SKM-1 treated with dmso at 0.1 percent for 144 hours (cell line): ENCODE measurements at regions not wholly inside any gene's neighbourhood (a gene's known extent, or its start where the extent isn't known, plus 50 kb on each side); places are given as distances from the start of the nearest gene placed in this dataset.

ENCODE experiments used
- DNase-seq: peaks from one replicate; lab custom pipeline; 2025; ENCODE audit not compliant: unreplicated experiment; lab: John Stamatoyannopoulos, UW

DNA sequence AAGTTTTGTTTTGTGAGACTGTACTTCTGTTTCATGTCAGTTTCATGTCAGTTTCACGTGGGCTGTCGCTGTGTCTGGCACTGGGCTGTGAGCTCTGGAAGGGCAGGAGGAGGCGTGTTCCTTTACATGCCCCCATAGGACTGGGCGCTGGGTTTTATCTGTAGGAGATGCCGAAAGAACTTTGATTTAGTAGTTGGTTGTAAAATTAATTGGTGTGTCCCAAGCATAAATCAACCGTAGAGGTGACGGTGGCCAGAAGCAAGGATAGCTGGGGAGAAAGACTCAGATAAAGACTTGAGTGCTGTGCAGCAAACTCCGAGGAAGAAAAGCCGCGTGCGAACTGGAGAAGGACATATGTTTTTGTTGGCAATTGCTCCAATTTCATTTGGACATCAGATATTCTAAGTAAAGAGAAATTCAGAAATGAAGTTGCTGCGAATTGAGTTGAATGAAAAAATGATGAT lies 182.5 kb downstream of the VRK1 start:
- DNase-seq, result no peak

GRCh38 chr14:96980835-96981234 lies 183.7 kb downstream of the VRK1 start:
- no peak for DNase-seq

DNA sequence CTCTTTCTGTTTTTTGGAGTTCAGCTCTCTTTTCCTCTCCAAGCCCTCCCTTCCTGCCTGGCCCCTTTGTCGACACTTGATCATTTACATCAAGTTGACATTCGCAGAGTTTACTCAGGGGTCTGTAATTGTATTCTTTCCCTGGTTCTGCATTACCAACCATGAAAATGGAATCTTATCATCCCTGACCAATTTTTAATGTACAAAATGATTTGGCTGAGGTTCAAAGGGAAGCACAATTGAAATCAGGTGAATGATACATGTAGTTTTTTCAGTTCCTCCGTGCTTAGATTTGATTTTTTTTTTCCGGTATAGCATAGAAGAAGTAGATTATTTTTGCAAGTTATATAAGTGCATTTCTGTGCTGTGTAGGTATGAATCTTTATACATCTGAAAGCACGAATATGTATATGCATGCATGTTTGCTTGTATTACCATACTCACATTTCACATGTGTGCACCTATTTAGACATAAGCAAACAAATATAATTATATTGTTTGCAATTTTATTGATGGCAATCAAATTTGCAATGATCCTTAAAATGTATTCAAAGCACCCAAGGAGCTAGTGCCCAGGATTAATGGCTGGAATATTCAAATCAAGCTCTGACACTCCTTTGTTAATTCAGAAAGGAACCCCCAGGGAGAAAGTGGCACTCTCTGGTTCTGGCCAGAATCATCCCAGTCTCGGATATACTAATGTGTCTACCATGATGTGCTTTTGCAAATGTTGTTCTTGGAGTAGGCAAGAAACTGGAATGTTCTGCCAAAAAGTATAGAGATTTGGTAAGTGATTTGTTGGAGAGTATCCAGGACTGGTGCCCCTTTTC lies 189.3 kb downstream of the VRK1 start:
- no peak for DNase-seq

- no peak for DNase-seq
Measured at GRCh38 chr14:96987086-96987474, 189.9 kb downstream of the VRK1 start.

DNA sequence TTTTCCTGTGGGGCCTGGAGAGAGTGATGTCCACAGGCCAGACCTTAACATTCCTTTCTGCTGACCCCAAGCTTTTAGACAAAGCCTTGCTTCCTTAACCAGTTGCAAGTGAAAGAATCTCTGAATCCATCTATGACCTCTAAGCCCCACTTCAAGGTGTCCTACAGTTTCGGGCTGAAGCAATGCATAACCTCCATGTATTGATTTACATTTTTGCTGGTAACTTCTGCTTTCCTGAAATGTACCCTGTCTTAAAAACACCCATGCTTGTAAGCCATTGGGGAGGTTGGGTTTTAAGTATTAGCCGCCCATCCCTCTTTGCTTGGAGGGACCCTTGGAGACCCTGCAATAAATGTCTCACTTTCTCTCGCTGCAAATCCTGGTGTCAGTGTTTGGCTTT lies 190.6 kb downstream of the VRK1 start:
- no peak for DNase-seq

DNA sequence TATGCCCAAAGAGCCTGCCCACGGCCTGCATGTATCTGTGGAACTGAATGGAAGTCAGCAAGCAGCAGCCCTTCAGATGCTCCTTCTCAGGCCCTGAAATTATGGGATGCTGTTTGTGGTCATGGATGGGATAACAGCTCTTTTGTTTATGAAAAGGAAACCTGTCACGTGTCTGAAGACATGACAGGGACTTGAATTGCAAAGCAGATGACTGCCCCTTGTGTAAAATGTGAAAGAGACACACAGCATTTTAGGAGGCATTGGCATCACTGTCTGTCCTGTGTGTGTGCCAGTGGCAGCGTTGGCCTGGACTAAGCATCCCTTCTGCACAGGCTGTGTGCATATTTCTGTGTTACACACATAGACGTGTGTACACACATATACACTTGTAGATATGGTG lies 192.1 kb downstream of the VRK1 start:
- no peak for DNase-seq

DNA sequence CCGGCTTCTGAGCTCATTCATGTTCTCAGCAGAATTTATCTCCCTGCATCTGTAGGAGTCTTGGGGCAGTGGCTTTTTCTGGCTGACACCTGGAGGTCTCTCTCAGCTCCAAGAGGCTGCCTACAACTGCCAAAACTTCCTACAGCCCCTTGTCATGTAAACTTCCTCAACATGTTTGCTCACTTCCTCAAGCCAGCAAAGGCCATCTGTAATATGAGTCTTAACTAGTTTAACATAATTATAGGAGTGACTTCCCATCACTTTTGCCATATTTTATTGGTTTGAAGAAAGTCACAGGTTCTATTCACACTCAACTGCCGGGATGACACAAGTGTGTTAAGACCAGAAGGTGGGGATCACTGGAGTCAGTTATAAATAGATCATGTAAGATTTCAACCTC lies 194.0 kb downstream of the VRK1 start:
- DNase-seq, result no peak

DNA sequence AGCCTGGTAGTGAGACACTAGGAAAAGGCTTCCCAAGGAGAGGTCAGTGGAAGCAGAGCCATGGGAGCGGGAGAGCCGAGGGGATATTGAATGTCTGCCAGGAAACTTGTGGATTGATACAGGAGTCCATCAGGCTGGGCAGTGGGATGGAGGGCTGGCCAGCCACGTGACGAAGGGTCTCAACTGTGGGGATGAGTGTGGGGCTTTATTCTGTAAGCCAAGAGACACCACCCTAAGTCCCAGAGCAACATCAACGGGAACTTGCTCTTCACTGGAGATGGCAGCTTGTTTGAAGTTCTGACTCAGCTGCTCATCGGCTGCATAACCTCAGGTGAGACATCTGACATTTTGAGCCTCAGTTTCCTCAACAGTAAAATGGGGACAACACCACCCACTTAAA lies 197.8 kb downstream of the VRK1 start:
- no peak for DNase-seq

DNA sequence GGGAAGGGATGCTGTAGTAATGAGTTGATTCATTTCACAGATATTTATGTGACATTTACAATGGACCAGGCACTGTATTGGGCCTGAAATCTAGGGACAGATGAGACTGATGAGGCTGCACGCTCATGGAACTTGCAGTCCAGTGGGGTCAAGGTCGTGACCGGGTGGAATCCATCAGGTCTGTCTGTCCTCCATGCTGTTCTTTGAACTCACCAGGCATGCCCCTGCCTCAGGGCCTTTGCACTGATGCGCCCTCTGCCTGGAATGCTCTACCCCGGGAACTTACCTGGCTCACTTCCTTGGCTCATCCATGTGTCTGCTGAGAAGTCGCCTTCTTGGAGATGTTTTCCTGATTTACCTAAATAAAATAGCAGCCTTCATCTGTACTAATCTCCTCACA lies 200.1 kb downstream of the VRK1 start:
- no peak for DNase-seq

DNA sequence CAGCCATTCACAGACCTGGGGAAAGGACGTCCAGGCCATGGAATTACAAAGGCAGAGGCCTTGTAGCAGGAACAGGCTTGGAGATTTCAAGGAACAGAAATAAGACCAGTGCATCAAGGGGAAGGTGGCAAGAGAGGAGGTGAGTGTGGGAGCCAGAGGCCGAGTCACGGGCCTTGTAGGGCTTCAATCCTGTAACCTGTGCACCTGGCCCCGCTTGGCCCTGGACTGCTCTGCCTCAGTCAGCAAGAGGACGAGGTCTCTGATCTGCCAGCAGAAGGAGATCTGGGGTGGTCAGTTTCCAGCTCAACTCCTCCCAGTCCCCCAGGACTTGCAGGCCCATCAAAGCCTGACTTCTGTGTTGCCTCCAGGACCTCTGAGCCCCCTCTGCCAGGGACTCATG lies 200.8 kb downstream of the VRK1 start:
- DNase-seq, result no peak

GRCh38 chr14:96999654-97000155 lies 202.5 kb downstream of the VRK1 start:
- no peak for DNase-seq

- DNase-seq, result no peak
Measured at GRCh38 chr14:97002454-97002853, 205.3 kb downstream of the VRK1 start.

DNA sequence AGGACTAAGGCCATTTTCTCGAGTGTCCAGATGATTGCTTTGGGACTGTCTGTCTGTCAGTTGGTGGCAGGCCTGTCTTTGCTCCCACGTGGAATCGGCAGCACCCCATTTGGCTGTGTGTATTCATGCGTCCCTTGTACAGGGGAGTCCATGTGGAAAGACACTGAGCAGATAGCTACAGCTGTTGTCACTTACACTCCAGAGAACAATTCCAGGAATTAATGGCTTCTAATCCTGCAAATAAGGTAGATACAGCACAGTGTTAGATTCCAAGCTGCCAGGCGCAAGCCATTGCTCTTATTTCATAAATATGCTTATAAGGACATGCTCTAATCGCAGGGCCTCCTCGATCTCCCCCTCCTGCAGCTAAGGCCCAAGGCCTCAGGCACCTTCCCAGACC lies 208.8 kb downstream of the VRK1 start:
- DNase-seq, result no peak

DNA sequence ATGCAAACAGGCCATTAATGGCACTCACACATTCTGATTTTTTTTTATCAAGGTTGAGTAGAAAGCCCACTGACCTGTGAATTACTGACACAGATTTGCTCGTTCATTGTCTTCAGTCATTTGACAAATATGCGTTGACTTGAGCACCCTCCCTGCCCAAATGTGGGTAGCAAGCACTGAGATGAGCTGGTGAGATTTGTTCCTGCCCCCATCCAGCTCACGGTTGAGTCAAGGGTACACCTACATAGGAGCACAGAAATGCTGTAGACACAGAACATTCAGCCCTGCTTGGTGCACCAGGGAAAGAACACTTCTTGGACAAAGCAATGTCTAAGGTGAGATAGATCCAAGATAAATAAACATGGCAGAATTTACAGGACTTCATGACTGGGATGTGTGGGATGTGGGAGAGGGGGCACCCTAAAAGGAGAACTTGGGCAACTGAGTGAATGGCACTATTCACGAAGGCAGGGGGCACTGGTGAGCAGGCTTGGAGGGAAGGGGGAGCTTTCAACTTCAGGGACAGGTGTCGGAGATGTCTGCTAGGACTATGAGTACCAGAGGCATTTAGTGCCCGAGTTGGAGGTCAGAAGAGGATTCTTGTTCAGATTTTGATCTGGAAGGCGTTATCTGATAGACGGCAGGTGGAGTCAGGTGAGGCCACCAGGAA lies 213.4 kb downstream of the VRK1 start:
- DNase-seq, result no peak

GRCh38 chr14:97013878-97014277 lies 216.7 kb downstream of the VRK1 start:
- no peak for DNase-seq

DNA sequence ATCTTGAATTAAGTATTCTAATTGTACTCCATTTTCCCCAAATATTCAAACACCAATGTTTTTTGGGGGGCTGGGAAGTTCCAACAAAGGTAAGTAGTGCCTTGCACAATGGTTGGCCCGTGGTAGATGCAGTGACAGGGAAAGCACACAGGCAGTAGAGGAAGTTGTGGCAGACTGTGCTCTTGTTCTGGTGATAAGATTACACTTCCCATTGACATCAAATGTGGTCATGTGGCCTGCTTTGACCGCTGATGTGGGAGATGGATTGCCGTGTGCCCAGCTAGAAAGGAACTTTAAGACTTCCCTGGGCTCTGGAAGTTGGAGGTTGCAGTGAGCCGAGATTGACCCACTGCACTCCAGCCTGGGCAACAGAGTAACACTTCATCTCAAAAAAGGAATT lies 223.8 kb downstream of the VRK1 start:
- peak; percentile 5 for DNase-seq

- no peak for DNase-seq
Measured at GRCh38 chr14:97021571-97022168, 224.5 kb downstream of the VRK1 start.

- no peak for DNase-seq
Measured at GRCh38 chr14:97022741-97023140, 225.6 kb downstream of the VRK1 start.

DNA sequence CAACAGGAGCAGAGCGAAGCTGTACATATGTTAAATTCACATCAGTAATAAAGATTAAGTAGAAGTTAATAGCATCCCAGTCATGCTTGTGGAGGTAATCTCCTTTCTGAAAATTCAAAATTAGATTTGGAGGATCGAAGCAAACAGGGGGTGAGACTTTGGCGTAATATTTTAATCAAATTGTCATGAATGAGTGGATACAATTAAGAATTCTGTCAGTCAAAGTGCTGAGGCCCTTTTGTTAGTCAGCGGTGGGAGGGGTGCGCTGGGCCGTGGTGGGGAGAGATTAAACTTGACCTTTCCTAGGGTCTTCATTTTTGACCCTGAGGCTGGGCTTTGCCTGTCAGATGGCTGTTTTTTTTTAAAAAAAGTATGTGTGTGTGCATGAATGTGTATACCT lies 226.7 kb downstream of the VRK1 start:
- DNase-seq, result no peak

GRCh38 chr14:97024300-97024699 lies 227.1 kb downstream of the VRK1 start:
- no peak for DNase-seq

DNA sequence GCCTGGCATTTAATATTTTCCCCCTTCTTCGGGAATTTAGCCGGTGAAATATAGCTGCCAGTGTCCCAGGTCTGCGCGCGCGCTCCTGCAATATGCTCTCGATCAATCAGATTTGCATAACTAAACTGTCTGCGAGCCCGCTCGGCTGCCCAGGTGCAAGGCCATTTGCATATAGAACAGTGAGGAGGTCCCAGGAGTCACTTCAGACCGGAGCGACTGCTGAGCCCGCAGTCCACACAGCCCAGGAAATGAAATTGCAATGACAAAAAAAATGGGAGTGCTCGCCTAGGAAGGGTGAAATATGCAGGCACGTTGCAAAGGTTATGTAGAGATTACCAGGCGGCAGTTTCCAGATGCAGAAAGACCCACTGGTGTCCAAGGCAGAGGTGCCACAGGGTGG lies 228.5 kb downstream of the VRK1 start:
- no peak for DNase-seq
